HCT116 (cell line): ENCODE measurements at regions not wholly inside any gene's neighbourhood (a gene's known extent, or its start where the extent isn't known, plus 50 kb on each side); places are given as distances from the start of the nearest gene placed in this dataset.

Experiments
- ATAC-seq: fragments of 200-7000 bp; cut with Tn5 transposase; 2 replicates; pipeline ENCODE4 v1.9.1; 2020; ENCODE audit warnings: mild to moderate bottlenecking, moderate library complexity
- BruUV-seq: library from RNA; stranded (reverse); fragments of 400-500 nt; replicated peaks from 2 replicates; lab custom pipeline; 2021; lab: Mats Ljungman, UMichigan
- CTCF ChIA-PET: fragments of 300-600 bp; sonication (Branson Sonifier 250); formaldehyde crosslinking; loops from one replicate; lab custom pipeline; 2021; ENCODE audit warnings: antibody characterized with exemption; lab: Charles Lee
- POLR2A ChIA-PET: fragments of 300-600, 350-600 bp; sonication (Branson Sonifier 250); formaldehyde crosslinking; loops from one replicate; lab custom pipeline; 2021; ENCODE audit warnings: antibody characterized with exemption; lab: Charles Lee
- RAD21 ChIA-PET, 2 experiments: fragments of 300-600 bp; sonication (Branson Sonifier 250); formaldehyde crosslinking; loops; one replicate each; lab custom pipeline; 2023; ENCODE audit warnings: low total read pairs in 2 of 2; ENCODE audit not compliant: uncharacterized antibody in 2 of 2, unreplicated experiment in 2 of 2, low non-redundant PET in 1 of 2; lab: Charles Lee
- DNase-seq: peaks from one replicate; pipeline ENCODE4 v3.0.0-alpha.2; 2010; ENCODE audit warnings: low read depth, low spot score
- H2AFZ ChIP-seq: fragments of 200-600 bp; shearing (Covaris generic), sonication (generic); 2 replicates; pipeline ENCODE4 v1.6.1; 2017; ENCODE audit warnings: low read depth, mixed run types, mixed read lengths, antibody characterized with exemption, low read length; ENCODE audit not compliant: poor library complexity, severe bottlenecking
- H3K27ac ChIP-seq: 2 replicates; pipeline ENCODE4 v1.5.1; 2012; ENCODE audit warnings: low read depth, low read length
- H3K27me3 ChIP-seq: fragments of 200-600 bp; sonication (generic); 2 replicates; pipeline ENCODE4 v1.6.1; 2016; ENCODE audit warnings: mixed run types, low read length, mixed read lengths; ENCODE audit not compliant: insufficient read depth
- H3K36me3 ChIP-seq, 2 experiments: fragments of 200-500 bp in 1 of 2; fragments of 200-600 bp in 1 of 2; sonication (Bioruptor generic) in 1 of 2; sonication (generic) in 1 of 2; 2 replicates each; pipeline versions ENCODE4 v1.5.1 to v1.6.1; 2014 to 2016; ENCODE audit warnings: low read length in 2 of 2, inconsistent platforms in 1 of 2, mixed read lengths in 1 of 2, mixed run types in 1 of 2; ENCODE audit not compliant: insufficient read depth in 2 of 2, control insufficient read depth in 1 of 2
- H3K4me1 ChIP-seq, 2 experiments: fragments of 200-600 bp in 1 of 2; sonication (generic) in 1 of 2; 2 replicates each; pipeline versions ENCODE4 v1.5.1 to v1.6.1; 2012 to 2017; ENCODE audit warnings: low read length in 2 of 2, inconsistent platforms in 1 of 2, mild to moderate bottlenecking in 1 of 2, mixed read lengths in 1 of 2, mixed run types in 1 of 2, moderate library complexity in 1 of 2; ENCODE audit not compliant: insufficient read depth in 2 of 2, control insufficient read depth in 1 of 2
- H3K4me2 ChIP-seq: fragments of 200-600 bp; sonication (generic); 2 replicates; pipeline ENCODE4 v1.6.1; 2017; ENCODE audit warnings: mixed run types, low read length, mixed read lengths
- H3K4me3 ChIP-seq, 2 experiments: fragments of 200-600 bp in 1 of 2; sonication (generic) in 1 of 2; replicated peaks in 1 of 2; 2 replicates each; pipeline ENCODE4 v1.5.1; 2011 to 2016; ENCODE audit warnings: low read length in 2 of 2, control low read depth in 1 of 2, low read depth in 1 of 2, mild to moderate bottlenecking in 1 of 2, mixed read lengths in 1 of 2, mixed run types in 1 of 2
- H3K79me2 ChIP-seq: fragments of 200-600 bp; sonication (generic); 2 replicates; pipeline ENCODE4 v1.6.1; 2017; ENCODE audit warnings: mild to moderate bottlenecking, mixed run types, low read length, moderate library complexity, mixed read lengths; ENCODE audit not compliant: insufficient read depth
- H3K9ac ChIP-seq: fragments of 200-600 bp; sonication (generic); 2 replicates; pipeline ENCODE4 v1.6.1; 2016; ENCODE audit warnings: low read length, mixed read lengths
- H3K9me2 ChIP-seq: fragments of 200-600 bp; sonication (generic), shearing (Covaris generic); 2 replicates; pipeline ENCODE4 v1.6.1; 2017; ENCODE audit warnings: mixed run types, mild to moderate bottlenecking, moderate library complexity; ENCODE audit not compliant: insufficient read depth
- H3K9me3 ChIP-seq, 2 experiments: fragments of 200-500 bp in 1 of 2; fragments of 200-600 bp in 1 of 2; sonication (Bioruptor generic) in 1 of 2; sonication (generic) in 1 of 2; 2 replicates each; pipeline ENCODE4 v1.6.1; 2014 to 2017; ENCODE audit warnings: low read length in 2 of 2, mixed read lengths in 2 of 2, inconsistent platforms in 1 of 2, low read depth in 1 of 2, mild to moderate bottlenecking in 1 of 2, mixed run types in 1 of 2, moderate library complexity in 1 of 2; ENCODE audit not compliant: control insufficient read depth in 1 of 2, insufficient read depth in 1 of 2
- H4K20me1 ChIP-seq: fragments of 200-600 bp; sonication (generic), shearing (Covaris generic); 2 replicates; pipeline ENCODE4 v1.6.1; 2017; ENCODE audit warnings: mixed run types, mild to moderate bottlenecking, moderate library complexity; ENCODE audit not compliant: insufficient read depth
- ELF1 ChIP-seq: IDR thresholded peaks from 2 replicates; pipeline ENCODE4 v1.6.1; 2012; ENCODE audit warnings: low read depth, borderline replicate concordance
- SP1 ChIP-seq: IDR thresholded peaks from 2 replicates; pipeline ENCODE4 v1.6.1; 2012; ENCODE audit warnings: low read depth
- SRF ChIP-seq: IDR thresholded peaks from 2 replicates; pipeline ENCODE4 v1.6.1; 2012; ENCODE audit warnings: low read depth
- YY1 ChIP-seq: IDR thresholded peaks from 2 replicates; pipeline ENCODE4 v1.6.1; 2011; ENCODE audit warnings: low read length, low read depth, moderate library complexity, mild to moderate bottlenecking; ENCODE audit not compliant: insufficient replicate concordance; ENCODE audit errors: extremely low read depth
- ZNF274 ChIP-seq: fragments of 200-500 bp; sonication (Bioruptor generic); IDR thresholded peaks from 2 replicates; pipeline ENCODE4 v1.6.1; 2014; ENCODE audit warnings: mild to moderate bottlenecking, low read depth, low read length, inconsistent platforms
- intact Hi-C: fragments of 100-400 bp; cut with micrococcal nuclease; formaldehyde crosslinking; loops from 2 replicates; pipeline ENCODE4 v1.10.0; 2022
- TF ChIP-seq, protein P1 (sequence below): IDR thresholded peaks from 2 replicates; pipeline ENCODE4 v1.6.1; 2011; ENCODE audit warnings: mild to moderate bottlenecking, low read length, moderate library complexity; ENCODE audit not compliant: insufficient replicate concordance; ENCODE audit errors: extremely low read depth

GRCh38 chr4:85028910-85029309 is 62.4 kb upstream of the WDFY3 start (continued):
- TF ChIP-seq, protein P1, sequence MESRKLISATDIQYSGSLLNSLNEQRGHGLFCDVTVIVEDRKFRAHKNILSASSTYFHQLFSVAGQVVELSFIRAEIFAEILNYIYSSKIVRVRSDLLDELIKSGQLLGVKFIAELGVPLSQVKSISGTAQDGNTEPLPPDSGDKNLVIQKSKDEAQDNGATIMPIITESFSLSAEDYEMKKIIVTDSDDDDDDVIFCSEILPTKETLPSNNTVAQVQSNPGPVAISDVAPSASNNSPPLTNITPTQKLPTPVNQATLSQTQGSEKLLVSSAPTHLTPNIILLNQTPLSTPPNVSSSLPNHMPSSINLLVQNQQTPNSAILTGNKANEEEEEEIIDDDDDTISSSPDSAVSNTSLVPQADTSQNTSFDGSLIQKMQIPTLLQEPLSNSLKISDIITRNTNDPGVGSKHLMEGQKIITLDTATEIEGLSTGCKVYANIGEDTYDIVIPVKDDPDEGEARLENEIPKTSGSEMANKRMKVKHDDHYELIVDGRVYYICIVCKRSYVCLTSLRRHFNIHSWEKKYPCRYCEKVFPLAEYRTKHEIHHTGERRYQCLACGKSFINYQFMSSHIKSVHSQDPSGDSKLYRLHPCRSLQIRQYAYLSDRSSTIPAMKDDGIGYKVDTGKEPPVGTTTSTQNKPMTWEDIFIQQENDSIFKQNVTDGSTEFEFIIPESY, result no peak

- TF ChIP-seq YY1 (no peak), SRF (no peak), ZNF274 (no peak)
- ChIA-PET RAD21 (no interaction called here), CTCF (no interaction called here), POLR2A (no interaction called here)
- intact Hi-C loops, result no loop called here
- no peaks in the 10 kb centered on the region for H3K9me2 ChIP-seq
- no peaks in the 10 kb centered on the region for H3K36me3 ChIP-seq
- no peak for DNase-seq
- no peak overlapping the region for H2AFZ ChIP-seq
- no TSS peak for BruUV-seq
- H3K27me3 ChIP-seq, result no peaks in the 10 kb centered on the region
- H3K79me2 ChIP-seq, result no peaks in the 10 kb centered on the region
- no peak overlapping the region for H3K27ac ChIP-seq
- H3K4me2 ChIP-seq, result no peak overlapping the region
- H4K20me1 ChIP-seq, result no peaks in the 10 kb centered on the region
- ATAC-seq, result no peak
- no peaks in the 10 kb centered on the region for H3K4me1 ChIP-seq
- H3K4me3 ChIP-seq, result no peak overlapping the region
- H3K9ac ChIP-seq, result no peak overlapping the region
- H3K9me3 ChIP-seq, result no peaks in the 10 kb centered on the region; a peak in 1 of 4 replicates
Observed at GRCh38 chr4:85029453-85029852, 63.0 kb upstream of the WDFY3 start.

DNA sequence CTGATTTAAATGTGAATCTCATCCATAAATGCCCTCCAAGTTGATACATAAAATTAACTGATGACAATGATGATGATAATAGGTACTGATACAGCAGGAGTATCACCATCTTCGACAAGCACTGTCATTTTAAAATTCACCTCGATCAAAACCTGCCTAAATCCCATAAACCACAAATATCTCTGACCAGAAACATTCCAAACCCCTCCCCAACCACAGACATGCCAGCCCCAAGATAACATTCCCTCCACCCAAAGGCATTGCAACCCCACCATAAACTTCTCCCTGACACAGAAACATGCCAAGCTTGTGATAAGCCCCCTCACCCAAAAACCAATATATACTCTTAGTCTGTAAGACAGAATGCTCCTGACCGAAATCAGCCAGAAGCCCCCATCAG is 63.7 kb upstream of the WDFY3 start:
- POLR2A ChIA-PET, result no interaction called here
- Histone ChIP-seq H3K36me3 (no peaks in the 10 kb centered on the region), H3K9me2 (no peaks in the 10 kb centered on the region), H3K79me2 (no peaks in the 10 kb centered on the region), H3K27me3 (no peaks in the 10 kb centered on the region), H3K4me3 (no peak overlapping the region), H3K4me1 (no peaks in the 10 kb centered on the region), H4K20me1 (no peaks in the 10 kb centered on the region), H3K9me3 (no peaks in the 10 kb centered on the region), H3K9ac (no peak overlapping the region), H3K4me2 (no peak overlapping the region), H3K27ac (no peak overlapping the region), H2AFZ (no peak overlapping the region)
- no TSS peak for BruUV-seq
- TF ChIP-seq SRF (no peak), SP1 (no peak), ELF1 (no peak)
- CTCF ChIA-PET, result no interaction called here
- RAD21 ChIA-PET, result no interaction called here
- ATAC-seq, result no peak
- intact Hi-C loops, result no loop called here
- DNase-seq, result no peak
